ENCODE measurements at regions not wholly inside any gene's neighbourhood (a gene's known extent, or its start where the extent isn't known, plus 50 kb on each side); places are given as distances from the start of the nearest gene placed in this dataset.

DNA sequence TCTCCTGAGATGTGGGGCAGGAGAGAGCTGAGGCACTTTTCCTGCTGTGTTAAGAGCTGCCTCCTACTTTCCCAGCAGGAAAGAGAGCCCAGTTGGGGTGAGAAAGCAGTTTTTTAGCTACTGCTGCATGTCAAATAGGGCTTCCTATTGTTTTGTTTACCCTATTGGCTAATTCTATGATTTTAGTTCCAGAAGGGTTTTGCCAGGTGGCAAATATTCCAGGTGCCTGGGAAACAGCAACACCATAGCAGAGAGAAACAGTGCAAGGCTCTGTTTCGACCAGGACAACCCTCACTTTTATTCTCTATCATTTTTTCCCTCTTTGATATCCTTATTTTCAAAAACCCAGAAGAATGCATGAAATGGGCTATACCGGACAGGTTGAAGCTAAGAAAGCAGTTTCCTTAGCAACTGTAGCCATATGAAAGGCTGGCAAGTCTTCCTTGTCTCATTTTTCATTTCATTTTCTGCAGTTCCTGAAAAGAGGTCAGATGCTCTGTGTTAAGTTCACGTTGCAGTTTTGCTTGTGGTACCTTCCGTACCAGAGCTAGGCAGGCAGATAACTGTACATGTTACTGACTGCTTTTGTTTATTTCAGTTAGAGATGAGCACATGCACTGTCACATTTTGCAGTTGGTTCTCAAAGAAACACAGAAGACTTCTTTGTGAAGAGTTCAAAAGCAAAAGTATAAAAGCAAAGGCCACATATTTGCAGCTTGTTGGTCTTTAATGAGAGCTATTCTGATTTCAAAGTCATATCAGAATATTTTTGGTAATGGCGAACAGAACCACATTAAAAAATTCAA, 84.8 kb downstream of the AQP4 start:
- in situ Hi-C loops (cut with HindIII; ENCODE audit: low pct_ligation_motif_present, low sequenced_read_pairs) = no loop called here
- H3K4me3 ChIP-seq (ENCODE audit: low read depth, low read length) = no peak overlapping the region
- H3K27ac ChIP-seq = no peak overlapping the region
- H3K27me3 ChIP-seq (replicated peaks) = no peaks in the 10 kb centered on the region
- TF ChIP-seq, protein P1, sequence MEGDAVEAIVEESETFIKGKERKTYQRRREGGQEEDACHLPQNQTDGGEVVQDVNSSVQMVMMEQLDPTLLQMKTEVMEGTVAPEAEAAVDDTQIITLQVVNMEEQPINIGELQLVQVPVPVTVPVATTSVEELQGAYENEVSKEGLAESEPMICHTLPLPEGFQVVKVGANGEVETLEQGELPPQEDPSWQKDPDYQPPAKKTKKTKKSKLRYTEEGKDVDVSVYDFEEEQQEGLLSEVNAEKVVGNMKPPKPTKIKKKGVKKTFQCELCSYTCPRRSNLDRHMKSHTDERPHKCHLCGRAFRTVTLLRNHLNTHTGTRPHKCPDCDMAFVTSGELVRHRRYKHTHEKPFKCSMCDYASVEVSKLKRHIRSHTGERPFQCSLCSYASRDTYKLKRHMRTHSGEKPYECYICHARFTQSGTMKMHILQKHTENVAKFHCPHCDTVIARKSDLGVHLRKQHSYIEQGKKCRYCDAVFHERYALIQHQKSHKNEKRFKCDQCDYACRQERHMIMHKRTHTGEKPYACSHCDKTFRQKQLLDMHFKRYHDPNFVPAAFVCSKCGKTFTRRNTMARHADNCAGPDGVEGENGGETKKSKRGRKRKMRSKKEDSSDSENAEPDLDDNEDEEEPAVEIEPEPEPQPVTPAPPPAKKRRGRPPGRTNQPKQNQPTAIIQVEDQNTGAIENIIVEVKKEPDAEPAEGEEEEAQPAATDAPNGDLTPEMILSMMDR (IDR thresholded peaks at IDR 0.05; ENCODE audit: low read depth, low read length, missing control alignments) = no peak
- DNase-seq = no peak
- no peaks in the 10 kb centered on the region for H3K36me3 ChIP-seq (replicated peaks)

DNA sequence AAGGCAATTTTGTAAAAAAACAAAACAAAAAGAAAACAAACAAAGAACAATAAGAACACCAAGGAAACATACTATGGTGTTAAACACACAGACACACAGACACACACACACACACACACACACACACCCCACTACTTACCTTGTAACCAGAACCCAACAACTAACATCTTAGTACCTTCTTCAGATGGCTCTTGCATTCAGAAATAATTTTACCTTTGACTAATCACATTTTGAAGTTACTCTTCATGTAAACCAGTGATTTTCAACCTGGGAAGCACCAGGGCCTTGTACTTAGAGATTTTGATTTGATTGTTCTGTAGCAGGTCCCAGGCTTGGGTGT, 87.5 kb downstream of the AQP4 start:
- TF ChIP-seq, protein P1 (IDR thresholded peaks at IDR 0.05; ENCODE audit: low read depth, low read length, missing control alignments) = no peak
- H3K27ac ChIP-seq = no peak overlapping the region
- H3K36me3 ChIP-seq (replicated peaks) = no peaks in the 10 kb centered on the region
- in situ Hi-C loops (cut with HindIII; ENCODE audit: low pct_ligation_motif_present, low sequenced_read_pairs) = no loop called here
- H3K27me3 ChIP-seq (replicated peaks) = no peaks in the 10 kb centered on the region
- no peak for DNase-seq
- no peak overlapping the region for H3K4me3 ChIP-seq (ENCODE audit: low read depth, low read length)

DNA sequence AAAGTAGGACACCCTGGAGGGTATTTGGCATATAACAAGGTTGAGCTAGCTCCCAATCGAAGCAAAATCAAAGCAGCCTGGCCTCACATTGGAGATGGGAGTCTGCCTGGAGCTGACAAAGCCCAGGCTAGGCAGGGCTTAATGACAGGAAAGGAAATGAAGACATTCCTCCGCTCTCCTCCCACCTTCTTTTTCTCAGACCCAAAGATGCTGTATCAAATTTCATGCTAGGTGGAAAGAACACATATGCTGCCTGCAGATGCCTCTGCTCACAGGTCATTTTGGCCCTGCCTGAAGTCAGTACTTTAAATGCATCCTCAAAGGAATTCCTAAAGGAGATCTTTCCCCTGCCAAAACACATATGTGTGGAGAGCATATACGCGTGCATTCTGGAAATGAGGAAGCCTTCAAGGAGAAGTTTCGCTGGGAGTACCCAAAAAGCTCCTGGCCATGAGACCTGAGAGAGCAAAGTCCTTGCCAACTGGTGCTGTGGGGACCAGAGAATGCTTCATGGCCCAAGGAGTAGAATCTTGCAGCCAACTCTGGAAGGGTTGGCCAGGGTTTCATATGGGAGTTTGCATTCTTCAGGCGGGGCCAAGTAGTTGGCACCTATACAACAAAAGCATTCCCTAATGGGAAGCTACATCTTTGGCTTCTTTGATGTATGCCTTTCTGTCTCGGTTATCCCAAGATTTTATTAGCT, 88.0 kb downstream of the AQP4 start:
- Histone ChIP-seq H3K27me3 (replicated peaks) (no peaks in the 10 kb centered on the region), H3K4me3 (ENCODE audit: low read depth, low read length) (no peak overlapping the region), H3K27ac (no peak overlapping the region), H3K36me3 (replicated peaks) (no peaks in the 10 kb centered on the region)
- no peak for DNase-seq
- TF ChIP-seq, protein P1 (IDR thresholded peaks at IDR 0.05; ENCODE audit: low read depth, low read length, missing control alignments) = no peak
- in situ Hi-C loops (cut with HindIII; ENCODE audit: low pct_ligation_motif_present, low sequenced_read_pairs) = no loop called here

DNA sequence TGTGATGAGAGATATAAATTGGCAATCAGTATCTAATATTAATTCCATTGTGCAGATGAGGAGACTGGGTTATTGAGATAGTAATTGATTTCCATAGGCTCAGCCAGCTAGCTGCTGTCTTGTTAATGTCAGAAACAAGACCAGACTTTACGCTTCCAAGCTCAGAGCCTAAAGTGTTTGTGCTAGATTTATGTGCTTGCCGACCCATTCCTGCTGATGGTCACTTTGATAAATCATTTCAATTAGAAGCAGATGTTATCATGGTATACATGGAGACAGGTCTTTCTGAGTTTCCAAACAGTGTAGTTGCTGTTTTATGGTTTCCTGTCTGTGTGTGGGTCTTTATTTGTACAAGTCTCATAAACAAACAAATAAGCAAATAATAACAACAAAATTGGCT, 92.8 kb downstream of the AQP4 start:
- no peak overlapping the region for H3K4me3 ChIP-seq (ENCODE audit: low read depth, low read length)
- H3K36me3 ChIP-seq (replicated peaks) = no peaks in the 10 kb centered on the region
- in situ Hi-C loops (cut with HindIII; ENCODE audit: low pct_ligation_motif_present, low sequenced_read_pairs) = no loop called here
- no peak for DNase-seq
- no peaks in the 10 kb centered on the region for H3K27me3 ChIP-seq (replicated peaks)
- TF ChIP-seq, protein P1 (IDR thresholded peaks at IDR 0.05; ENCODE audit: low read depth, low read length, missing control alignments) = no peak
- no peak overlapping the region for H3K27ac ChIP-seq

DNA sequence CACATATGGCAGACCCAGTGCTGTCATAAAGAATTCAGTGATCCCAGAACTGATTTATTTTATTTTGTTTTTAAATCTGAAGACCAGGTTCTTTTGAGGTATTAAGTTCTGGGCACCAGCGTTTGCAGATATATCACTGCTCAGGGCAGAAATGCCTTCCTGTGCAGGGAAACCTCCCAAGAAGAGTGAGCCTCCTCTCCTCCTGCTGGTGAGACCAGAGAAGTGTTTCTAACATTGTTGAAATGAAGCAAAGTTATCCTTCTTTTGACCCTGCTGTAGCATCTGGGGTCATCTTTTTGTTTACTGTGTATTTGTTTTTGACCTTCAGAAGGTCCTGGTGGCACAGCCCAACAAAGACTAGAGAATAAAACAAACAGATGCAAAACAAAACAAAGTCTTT, 94.0 kb downstream of the AQP4 start:
- Histone ChIP-seq H3K4me3 (ENCODE audit: low read depth, low read length) (no peak overlapping the region), H3K27me3 (replicated peaks) (no peaks in the 10 kb centered on the region), H3K27ac (no peak overlapping the region), H3K36me3 (replicated peaks) (no peaks in the 10 kb centered on the region)
- no peak for DNase-seq
- in situ Hi-C loops (cut with HindIII; ENCODE audit: low pct_ligation_motif_present, low sequenced_read_pairs) = no loop called here
- TF ChIP-seq, protein P1 (IDR thresholded peaks at IDR 0.05; ENCODE audit: low read depth, low read length, missing control alignments) = peak; percentile 51
